HEK293 (cell line): ENCODE measurements at regions not wholly inside any gene's neighbourhood (a gene's known extent, or its start where the extent isn't known, plus 50 kb on each side); places are given as distances from the start of the nearest gene placed in this dataset.

Experiments used
- CTCF ChIP-seq: fragments of 450-650 bp; formaldehyde crosslinking; IDR thresholded peaks from 2 replicates; pipeline ENCODE4 v1.5.1; 2016; ENCODE audit warnings: missing biosample characterization, missing genetic modification characterization
- KLF10 ChIP-seq: fragments of 450-650 bp; IDR thresholded peaks from 2 replicates; pipeline ENCODE4 v1.5.1; 2018; ENCODE audit warnings: missing biosample characterization, mild to moderate bottlenecking, missing genetic modification characterization
- YY1 ChIP-seq: fragments of 450-650 bp; formaldehyde crosslinking; IDR thresholded peaks from 2 replicates; pipeline ENCODE4 v1.5.1; 2018; ENCODE audit warnings: missing biosample characterization, missing genetic modification characterization
- ZBTB48 ChIP-seq: fragments of 450-650 bp; formaldehyde crosslinking; IDR thresholded peaks from 2 replicates; pipeline ENCODE4 v1.5.1; 2016; ENCODE audit warnings: missing biosample characterization, missing genetic modification characterization
- ZNF133 ChIP-seq: fragments of 450-650 bp; formaldehyde crosslinking; IDR thresholded peaks from 2 replicates; pipeline ENCODE4 v1.5.1; 2016; ENCODE audit warnings: missing biosample characterization, missing genetic modification characterization
- ZNF2 ChIP-seq: fragments of 450-650 bp; formaldehyde crosslinking; IDR thresholded peaks from 2 replicates; pipeline ENCODE4 v1.5.1; 2016; ENCODE audit warnings: missing biosample characterization, missing genetic modification characterization
- ZNF362 ChIP-seq: fragments of 450-650 bp; formaldehyde crosslinking; IDR thresholded peaks from 2 replicates; pipeline ENCODE4 v1.5.1; 2016; ENCODE audit warnings: missing biosample characterization, missing genetic modification characterization
- ZNF639 ChIP-seq: fragments of 450-650 bp; formaldehyde crosslinking; IDR thresholded peaks from 2 replicates; pipeline ENCODE4 v1.5.1; 2016; ENCODE audit warnings: missing biosample characterization, missing genetic modification characterization

GRCh38 chr6:158910484-158911440 is 89.2 kb downstream of the RSPH3 start:
- TF ChIP-seq CTCF (tag by site-specific recombination) (no peak), ZBTB48 (tag by site-specific recombination) (no peak), ZNF133 (tag by site-specific recombination) (no peak), ZNF362 (tag by site-specific recombination) (no peak), KLF10 (tag by site-specific recombination) (no peak), YY1 (tag by site-specific recombination) (no peak), ZNF639 (tag by site-specific recombination) (no peak), ZNF2 (no peak)
